Keratinocyte (primary cell): ENCODE measurements at regions not wholly inside any gene's neighbourhood (a gene's known extent, or its start where the extent isn't known, plus 50 kb on each side); places are given as distances from the start of the nearest gene placed in this dataset.

Experiments used
- CTCF ChIP-seq, 3 experiments: IDR thresholded peaks in 1 of 3; conservative IDR thresholded peaks in 1 of 3; optimal IDR thresholded peaks in 1 of 3; 2 replicates in 2 of 3; 3 replicates in 1 of 3; pipeline versions ENCODE3 to v1.5.1; 2011; ENCODE audit warnings: low read length in 3 of 3, mild to moderate bottlenecking in 3 of 3, moderate library complexity in 2 of 3, control low read depth in 1 of 3, inconsistent platforms in 1 of 3; ENCODE audit not compliant: insufficient read depth in 2 of 3; ENCODE audit errors: extremely low read depth in 1 of 3
- EZH2 ChIP-seq: IDR thresholded peaks from one replicate; pipeline ENCODE4 v1.6.1; 2012; ENCODE audit warnings: inconsistent platforms, mild to moderate bottlenecking, low read length, moderate library complexity

- no peak for TF ChIP-seq CTCF (optimal IDR thresholded peaks at IDR 0.05 in 1 of 3, IDR thresholded peaks at IDR 0.05 in 1 of 3, conservative IDR thresholded peaks at IDR 0.05 in 1 of 3; ENCODE audit: extremely low read depth in 1 of 3, insufficient read depth in 2 of 3, low read length in 3 of 3)
- no peak for TF ChIP-seq EZH2
These were observed 137.3 kb downstream of the WNT5A start for GRCh38 chr3:55349851-55350250.
